LoVo (cell line): ENCODE measurements at regions not wholly inside any gene's neighbourhood (a gene's known extent, or its start where the extent isn't known, plus 50 kb on each side); places are given as distances from the start of the nearest gene placed in this dataset.
A peak's percentile ranks its signal among the peaks of the same experiment; 100 is the strongest.
"Not testable (repeated sequence)": the region's sequence is repeated elsewhere in the genome, so short reads cannot be mapped to it uniquely, and the experiment has no call there.

Experiments
- DNase-seq: peaks from one replicate; pipeline ENCODE4 v3.0.0-alpha.2; 2016; ENCODE audit warnings: low spot score

DNA sequence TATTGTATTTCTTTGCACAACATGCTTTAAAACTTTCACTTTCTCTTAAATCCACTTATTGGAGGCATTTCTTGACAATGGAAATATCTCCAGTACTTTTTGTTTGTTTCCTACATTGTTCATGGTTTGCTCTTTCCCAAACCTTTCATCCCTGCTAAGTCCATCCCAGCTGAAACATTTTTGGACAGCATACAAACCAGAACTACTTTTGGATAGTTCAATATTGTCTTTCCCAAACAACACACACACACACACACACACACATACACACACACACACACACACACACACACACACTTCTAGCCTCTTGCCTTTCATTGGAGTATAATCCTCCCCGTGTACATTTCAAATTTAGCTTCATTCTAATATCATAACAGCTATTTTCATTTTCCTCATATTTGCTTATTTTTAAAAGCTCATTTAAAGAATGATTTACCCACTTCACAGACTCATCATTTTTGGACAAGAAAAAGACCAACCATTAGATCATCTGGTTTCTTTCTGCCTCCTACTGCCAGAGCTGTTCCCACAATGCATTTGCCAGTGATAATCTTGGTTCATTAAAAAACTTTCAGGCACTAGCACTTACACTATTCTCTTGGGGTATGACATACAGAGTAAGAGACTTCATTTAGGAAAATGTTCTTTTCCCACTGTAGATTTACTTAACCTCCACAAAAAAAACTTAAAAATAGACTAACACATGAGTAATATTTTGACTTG is 248.1 kb downstream of the CD109 start:
- no peak for DNase-seq

DNA sequence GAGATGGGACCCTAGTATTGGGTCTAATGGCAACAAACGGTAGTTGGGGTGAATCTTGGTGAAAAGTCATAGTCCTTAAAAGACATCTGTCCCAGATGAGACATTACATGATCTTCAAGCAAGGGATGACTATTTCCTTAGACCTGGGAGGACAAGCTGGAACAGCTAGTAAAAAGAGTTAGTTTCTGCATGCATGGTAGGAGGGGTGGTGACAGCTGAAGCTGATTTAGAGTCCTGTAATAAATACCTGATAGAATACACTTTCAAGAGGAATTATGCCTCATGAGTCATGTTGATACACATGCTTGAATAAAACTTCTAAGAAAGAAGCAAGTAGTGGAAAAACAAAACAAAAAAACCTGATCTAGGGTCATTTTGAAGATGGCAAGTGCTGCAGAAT is 247.4 kb downstream of the CD109 start:
- no peak for DNase-seq

DNA sequence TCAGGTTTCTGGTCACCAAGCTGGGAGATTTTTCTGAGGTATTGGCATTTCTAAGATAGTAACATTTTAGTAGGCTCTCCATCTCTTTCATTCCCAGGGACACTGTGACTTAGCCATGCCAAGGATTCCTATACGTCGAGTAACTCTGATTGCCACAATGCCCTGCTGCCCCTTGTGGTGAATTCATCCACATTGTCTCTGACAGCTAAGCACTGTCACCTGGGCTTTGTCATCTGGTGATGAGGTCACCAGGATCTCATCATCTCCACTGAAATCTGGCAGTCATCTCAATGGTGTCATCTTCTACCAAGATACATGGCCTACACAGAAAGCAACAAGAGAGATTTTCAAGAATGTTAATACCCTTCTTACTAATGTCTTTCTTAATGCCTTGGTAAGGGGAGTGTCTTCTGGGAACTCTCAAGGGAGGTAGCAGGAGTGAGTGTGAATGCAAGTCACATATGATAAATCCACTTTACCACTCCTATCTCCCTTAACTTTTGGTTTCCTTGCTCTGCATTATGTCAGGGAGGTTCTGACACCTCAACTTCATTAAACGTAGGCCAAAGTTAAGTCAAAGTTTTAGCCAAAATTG is 246.7 kb downstream of the CD109 start:
- DNase-seq: peak; percentile 26

DNA sequence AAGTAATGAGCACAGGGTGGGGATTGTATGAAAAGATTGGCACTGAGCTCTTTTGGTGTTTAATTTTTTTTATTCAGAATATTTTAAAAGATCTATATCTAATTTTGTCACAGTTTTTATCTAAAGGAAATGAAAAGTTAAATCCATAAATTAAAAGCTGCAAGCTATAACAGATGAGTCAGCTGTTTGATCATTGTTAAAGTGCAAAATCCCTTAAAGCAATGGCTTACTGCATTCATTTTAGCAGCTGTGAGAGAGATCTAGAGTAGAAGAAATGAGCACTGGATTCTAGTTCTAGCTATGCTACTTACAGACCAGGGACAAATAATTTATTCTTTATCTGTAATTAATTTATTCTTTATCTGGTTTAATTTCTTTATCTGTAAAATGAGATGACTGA is 245.9 kb downstream of the CD109 start:
- no peak for DNase-seq

DNA sequence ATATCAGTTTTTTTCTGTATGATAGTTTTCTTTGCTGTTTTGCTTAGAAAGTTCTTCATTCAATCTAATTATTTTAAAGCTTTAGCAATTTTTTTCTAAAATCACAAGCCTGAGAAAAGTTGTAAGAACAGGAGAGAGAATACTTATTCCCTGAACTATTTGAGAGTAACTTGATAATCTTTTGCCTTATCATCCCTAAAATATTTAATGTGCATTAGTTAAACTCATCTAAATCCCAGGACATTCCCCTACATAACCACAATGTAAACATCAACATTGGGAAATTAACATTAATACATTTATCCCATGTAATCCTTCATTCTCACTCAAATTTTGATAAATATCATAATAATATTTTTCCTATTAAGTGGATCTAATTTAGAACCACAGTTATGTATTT is 241.8 kb downstream of the CD109 start:
- no peak for DNase-seq

DNA sequence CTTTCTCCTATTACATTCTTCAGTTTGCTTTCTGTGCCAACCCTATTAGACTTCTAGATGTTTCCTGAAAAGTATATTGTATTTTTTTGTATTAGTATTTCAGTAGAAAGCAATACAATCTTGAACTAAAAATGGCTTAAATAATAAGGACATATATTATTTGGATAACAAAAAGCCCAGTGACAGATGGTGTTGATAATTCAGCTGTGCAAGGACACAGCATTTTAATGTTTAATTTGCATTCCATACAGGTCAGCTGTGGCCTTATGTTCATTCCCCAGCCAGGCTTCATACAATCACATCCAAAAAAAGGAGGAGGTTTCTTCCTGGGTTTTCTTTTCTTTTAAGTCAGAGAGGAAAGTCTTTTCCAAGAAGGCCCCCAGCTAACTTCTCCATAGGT is 236.9 kb downstream of the CD109 start:
- no peak for DNase-seq

DNA sequence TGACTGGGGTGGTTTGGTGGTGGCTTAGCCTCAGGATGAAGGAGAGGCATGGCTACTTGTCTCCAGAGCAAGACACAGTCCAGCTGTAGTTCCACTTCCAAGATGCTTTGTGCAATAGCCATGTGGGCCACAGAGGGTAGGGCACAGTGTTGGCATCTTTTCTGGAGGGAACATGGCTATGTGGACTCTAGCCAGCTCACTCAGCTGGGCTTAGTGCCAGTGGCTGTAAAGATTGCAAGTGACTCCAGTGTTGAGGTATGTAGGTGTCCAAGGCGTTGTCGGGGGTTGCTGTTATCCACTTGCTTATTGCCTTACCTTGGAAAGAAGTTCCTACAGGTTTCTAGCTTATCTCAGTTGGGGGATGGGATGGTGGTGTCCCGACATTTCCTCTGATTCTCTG is 233.4 kb downstream of the CD109 start:
- peak; percentile 82 for DNase-seq

DNA sequence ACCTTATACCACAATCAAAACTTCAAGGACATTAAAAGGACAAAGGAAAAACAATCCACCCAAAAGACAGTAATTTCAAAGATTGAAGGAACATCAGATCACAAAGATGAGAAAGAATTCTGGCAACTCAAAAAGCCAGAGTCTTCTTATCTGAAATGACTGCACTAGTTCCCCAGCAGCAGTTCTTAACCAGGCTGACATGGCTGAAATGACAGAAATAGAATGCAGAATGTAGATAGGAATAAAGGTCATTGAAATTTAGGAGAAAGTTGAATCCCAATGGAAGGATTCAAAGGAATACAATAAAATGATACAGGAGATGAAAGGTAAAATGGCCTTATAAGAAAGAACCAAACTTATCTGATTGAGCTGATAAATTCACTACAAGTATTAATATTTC is 231.4 kb downstream of the CD109 start:
- no peak for DNase-seq

DNA sequence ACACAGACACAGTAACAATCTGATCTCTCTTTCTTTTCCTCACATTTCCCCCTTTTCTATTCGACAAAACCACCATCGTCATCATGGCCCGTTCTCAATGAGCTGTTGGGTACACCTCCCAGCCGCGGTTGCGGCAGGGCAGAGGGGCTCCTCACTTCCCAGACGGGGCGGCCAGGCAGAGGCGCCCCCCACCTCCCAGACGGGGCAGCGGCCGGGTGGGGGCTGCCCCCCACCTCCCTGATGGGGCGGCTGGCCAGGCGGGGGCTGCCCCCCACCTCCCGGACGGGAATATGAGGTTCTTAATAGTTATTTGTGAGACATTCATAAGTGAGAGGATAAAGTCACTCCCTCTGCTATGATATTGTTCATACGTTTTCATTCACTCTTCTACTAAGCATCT is 229.7 kb downstream of the CD109 start:
- not testable (repeated sequence) for DNase-seq

DNA sequence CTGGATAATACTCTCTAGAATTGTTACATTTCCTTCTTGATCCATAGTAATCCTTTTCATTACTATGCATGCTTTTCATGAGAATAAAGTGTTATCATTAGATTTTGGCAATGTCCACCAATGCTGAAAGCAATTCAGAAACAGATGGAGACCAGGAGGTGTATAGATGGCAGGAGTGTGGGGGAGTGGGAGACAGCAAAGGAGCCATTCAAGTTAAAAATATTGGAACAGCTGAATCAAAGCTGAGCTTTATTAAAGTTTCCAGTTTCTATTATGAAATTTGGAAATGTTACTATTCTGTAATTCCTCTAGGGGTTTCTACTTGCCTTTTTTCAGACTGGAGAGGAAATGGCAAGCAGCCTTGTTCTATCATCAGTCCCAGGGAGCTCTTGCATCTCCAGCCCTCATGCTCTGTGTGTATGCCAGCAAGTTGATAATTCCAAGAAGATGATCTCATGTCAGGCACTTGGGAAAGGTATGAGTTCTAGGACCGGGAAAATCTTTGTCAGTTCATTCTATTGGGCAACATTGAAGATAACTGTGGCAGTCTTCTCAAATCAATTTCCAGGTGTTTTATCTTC is 228.0 kb downstream of the CD109 start:
- no peak for DNase-seq

DNA sequence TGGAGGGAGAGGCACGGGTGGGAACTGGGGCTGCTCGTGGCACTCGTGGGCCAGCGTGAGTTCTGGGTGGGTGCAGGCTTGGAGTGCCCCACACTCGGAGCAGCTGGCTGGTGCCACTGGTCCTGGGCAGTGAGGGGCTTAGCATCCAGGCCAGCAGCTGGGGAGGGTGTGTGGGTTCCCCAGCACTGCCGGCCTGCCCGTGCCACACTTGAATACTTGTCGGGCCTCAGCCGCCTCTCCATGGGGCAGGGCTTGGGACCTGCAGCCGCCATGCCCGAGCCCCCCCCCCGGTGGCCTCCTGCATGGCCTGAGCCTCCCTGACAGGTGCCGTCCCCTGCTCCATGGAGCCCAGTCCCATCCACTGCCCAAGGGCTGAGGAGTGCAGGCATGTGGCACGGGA is 207.2 kb downstream of the CD109 start:
- no peak for DNase-seq

DNA sequence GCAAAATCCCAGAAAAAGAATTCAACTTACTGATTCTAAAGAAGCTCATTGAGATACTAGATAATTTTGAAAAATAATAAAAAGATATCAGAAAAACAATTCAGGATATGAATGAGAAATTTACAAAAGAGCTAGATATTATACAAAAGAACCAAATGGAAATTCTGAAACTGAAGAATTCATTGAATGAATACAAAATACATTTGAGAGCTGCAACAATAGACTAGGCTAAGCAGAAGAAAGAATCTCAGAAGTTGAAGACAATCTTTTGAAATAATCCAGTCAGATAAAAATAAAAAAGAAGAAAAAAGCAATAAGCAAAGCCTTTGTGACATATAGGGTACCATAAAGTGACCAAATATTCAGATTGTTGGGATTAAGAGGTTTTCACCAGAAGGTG is 206.0 kb downstream of the CD109 start:
- DNase-seq: no peak

DNA sequence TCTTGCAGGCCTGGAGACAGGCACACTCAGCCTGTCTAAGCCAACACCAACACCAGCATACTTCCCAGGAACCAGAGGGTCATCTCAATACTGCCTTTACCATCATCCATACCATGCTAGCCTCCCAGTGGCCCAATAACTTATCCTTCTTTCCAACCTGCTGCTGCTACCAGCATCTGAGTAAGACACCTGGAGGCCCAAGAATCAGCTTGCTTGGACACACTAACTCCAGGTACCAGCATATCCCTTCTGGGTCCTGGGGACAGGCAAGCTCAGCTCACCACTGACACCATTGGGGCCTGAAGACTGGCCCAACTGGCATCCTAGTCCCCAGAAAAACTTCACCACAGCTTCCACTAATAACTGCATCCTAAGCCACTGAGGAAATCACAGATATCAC is 205.3 kb downstream of the CD109 start:
- DNase-seq: no peak

DNA sequence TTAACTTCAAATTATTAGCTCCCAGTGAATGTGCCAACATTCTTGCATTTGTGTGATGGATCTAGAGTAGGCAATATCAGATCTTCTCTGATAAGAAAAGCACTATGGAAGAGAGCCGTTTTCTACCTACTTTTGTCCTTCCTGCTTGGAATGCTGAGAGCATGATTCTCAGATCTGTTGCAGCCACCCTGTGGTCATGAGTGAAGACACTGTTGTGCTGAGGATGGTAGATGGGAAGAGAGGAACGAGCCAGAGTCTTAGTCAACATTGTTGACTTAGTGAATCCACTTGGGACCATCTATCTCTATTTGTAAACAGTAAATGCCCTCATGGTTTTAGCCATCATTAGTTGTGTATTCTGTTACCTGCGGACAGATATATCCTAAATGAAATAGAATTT is 202.6 kb downstream of the CD109 start:
- no peak for DNase-seq

DNA sequence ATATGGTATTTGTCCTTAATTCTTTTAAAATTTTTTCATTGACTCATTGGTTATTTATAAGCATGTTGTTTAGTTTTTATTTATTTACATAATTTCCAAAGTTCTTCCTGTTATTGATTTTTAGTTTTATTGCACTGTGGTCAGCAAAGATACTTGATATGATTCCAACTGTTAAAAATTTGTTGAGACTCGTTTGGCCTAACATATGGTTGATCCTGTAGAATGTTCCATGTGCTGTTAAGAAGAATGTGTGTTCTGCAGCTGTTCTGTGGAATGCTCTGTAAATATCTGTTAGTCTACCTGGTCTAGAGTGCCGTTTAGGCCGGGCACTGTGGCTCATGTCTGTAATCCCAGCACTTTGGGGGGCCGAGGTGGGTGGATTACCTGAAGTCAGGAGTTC is 197.7 kb downstream of the CD109 start:
- DNase-seq: no peak

DNA sequence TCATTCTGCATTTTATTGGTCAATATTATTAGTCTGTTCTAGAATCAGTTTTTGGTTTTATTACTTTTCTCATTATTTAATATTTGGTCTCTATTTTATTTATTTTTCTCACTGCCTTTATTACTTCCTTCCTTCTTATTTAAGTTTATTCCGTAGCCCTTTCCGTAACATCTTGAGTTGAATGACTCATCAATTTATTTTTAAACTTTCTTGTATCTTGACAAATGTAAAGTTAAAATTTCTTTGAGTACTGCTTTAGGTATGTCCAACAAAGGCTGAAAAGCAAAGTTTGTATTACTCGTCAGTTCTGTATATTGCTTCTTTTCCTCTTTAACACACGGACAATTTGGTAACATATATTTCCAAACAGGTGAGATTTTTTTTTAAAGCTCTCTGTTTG is 192.0 kb downstream of the CD109 start:
- no peak for DNase-seq

DNA sequence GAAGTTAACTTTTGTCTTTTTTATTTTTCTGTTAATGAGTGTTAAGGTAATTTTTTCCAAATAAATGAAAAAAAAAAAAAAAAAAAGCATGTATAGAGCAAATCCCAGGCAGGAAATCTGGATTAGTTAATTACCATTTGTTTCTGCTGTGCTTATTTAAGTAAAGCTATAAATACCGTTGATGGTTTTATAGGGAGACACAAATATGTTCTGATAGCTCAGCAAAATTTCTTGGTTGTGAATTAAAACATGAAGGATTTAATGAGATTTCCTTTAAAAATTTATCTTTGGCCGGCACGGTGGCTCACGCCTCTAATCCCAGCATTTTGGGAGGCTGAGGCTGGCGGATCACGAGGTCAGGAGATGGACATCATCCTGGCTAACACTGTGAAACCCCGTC is 189.4 kb downstream of the CD109 start:
- no peak for DNase-seq

DNA sequence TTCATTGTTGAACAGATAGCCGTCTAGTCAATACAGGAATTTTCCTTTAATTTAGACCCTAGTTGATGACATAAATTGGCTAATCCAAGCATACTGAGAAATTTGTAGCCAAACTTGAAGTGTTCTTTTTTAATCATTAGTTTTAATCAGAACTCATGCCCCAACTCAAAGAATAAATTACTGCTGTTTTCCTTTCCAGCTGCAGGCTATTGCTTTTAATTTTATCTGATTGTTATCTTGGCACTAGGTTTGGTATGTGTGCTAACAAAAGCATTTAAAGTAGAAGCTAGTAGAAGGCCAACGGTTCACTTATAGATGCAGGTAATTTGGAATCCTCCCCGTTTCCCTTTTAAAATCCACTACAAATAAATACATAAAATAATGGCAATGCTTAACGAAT is 188.5 kb downstream of the CD109 start:
- no peak for DNase-seq

DNA sequence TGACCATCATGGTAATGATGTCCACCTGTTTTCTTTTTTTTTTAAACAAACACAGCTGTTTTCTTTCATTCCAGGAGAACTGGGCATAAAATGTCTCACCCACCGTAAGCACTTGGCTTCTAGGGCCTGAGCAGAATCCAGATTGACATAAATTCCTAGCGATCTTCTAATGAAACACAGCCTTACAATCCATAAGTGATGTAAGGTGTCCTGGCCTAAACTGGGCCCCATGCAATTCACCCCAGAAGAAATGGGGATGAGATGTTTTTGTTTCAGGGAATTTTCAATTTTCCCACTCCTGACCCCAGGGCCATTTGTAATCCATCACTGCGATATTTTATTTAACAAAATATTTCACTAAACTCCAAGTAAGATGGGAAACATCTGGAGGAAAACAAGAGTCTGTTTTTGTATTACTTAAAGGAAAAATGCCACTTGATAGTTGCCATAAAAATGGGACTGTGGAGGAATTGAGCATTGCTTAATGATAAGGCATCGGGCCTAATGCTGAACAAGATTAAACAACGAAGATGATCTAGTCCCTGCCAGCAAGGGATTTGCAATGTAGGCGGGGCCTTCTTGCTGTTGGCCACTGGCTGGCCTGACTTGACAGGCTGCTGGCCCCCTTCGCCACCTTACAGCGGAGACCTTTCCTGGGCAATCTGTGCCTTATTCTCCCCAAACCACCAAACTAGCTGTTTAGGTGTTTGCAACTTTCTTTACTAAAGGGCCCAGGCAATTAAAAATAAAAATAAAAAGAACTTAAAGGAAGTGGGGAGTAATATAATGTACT is 183.7 kb downstream of the CD109 start:
- DNase-seq: no peak

DNA sequence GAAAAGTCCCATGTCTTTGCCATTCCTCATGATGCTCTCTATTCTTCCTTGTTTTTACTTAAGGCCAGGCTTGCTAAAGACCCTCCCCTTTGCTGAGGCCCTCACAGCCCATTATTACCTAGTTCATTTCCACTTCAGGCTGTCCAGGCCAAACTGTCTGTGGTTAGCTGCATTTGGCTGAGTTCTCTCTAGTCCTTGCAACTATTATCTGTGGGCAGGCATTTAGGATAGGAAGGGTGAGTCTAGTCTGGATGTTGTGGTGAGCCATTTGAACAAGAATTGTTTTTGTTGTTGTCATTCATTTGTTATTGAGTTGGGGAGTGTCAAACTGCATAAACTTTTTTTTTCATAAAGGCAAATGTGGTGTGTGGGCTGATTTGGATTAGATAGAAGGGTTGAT is 182.4 kb downstream of the CD109 start:
- DNase-seq: no peak
